ENCODE measurements at regions not wholly inside any gene's neighbourhood (a gene's known extent, or its start where the extent isn't known, plus 50 kb on each side); places are given as distances from the start of the nearest gene placed in this dataset.

- H3K14ac ChIP-seq (replicated peaks; ENCODE audit: low read depth, low read length): no peak overlapping the region
- intact Hi-C loops (cut with micrococcal nuclease): no loop called here
- TF ChIP-seq MAZ (IDR thresholded peaks at IDR 0.05; ENCODE audit: borderline replicate concordance, low read depth, low read length): no peak
- no peak for TF ChIP-seq ELK1 (IDR thresholded peaks at IDR 0.05; ENCODE audit: borderline replicate concordance, low read depth, low read length)
- TF ChIP-seq MXI1 (IDR thresholded peaks at IDR 0.05; ENCODE audit: borderline replicate concordance, low read depth, low read length): no peak
- TF ChIP-seq USF2 (IDR thresholded peaks at IDR 0.05; ENCODE audit: low read depth, low read length): no peak
- no peak for TF ChIP-seq RAD21 (IDR thresholded peaks at IDR 0.05; ENCODE audit: low read length)
- no peak for TF ChIP-seq POLR2A (IDR thresholded peaks at IDR 0.05; ENCODE audit: low read depth, low read length)
- TF ChIP-seq RFX5 (IDR thresholded peaks at IDR 0.05; ENCODE audit: low read depth, low read length): no peak
- no peak for TF ChIP-seq NFE2L2 (IDR thresholded peaks at IDR 0.05; ENCODE audit: low read depth, low read length)
- no peak for TF ChIP-seq BHLHE40 (IDR thresholded peaks at IDR 0.05; ENCODE audit: low read depth, low read length)
- TF ChIP-seq CEBPB (IDR thresholded peaks at IDR 0.05; ENCODE audit: low read depth, low read length): no peak
- no peak for TF ChIP-seq SMC3 (IDR thresholded peaks at IDR 0.05; ENCODE audit: low read depth, low read length)
- TF ChIP-seq CTCF (conservative IDR thresholded peaks at IDR 0.05; ENCODE audit: low read depth, low read length): no peak
- TF ChIP-seq FOS (IDR thresholded peaks at IDR 0.05; ENCODE audit: low read depth, low read length): no peak
- no peak overlapping the region for H3K27ac ChIP-seq (ENCODE audit: insufficient read depth, low read length)
- no peaks in the 10 kb centered on the region for H3K36me3 ChIP-seq (ENCODE audit: control insufficient read depth, insufficient read depth, low read length)
- H4K5ac ChIP-seq (ENCODE audit: low read depth, low read length): no peak overlapping the region
- H3K4me1 ChIP-seq (ENCODE audit: control insufficient read depth, insufficient read depth, low read length): no peaks in the 10 kb centered on the region
- no peak overlapping the region for H3K4me2 ChIP-seq (ENCODE audit: low read depth, low read length)
- peaks cover 7% of the 10 kb centered on the region for H3K9me3 ChIP-seq (ENCODE audit: control insufficient read depth, insufficient read depth, low read length)
- H3K56ac ChIP-seq (ENCODE audit: extremely low read depth, insufficient read depth, low read length): no peak overlapping the region
- 20% methylated on average over 4 of the region's 12 CpGs; no CpG with 5 or more reads in 1 of the 2 experiments for WGBS, 2 experiments (ENCODE audit: extremely low coverage in 2 of 2, insufficient read length in 1 of 2)
- ATAC-seq (ENCODE audit: low read depth) (no peak), DNase-seq (no peak)
- H2BK120ac ChIP-seq (ENCODE audit: low read depth, low read length): no peak overlapping the region
- in situ Hi-C loops (cut with MboI; ENCODE audit: low sequenced_read_pairs): no loop called here
- ChIA-PET CTCF (no interaction called here), POLR2A (ENCODE audit: unreplicated experiment) (no interaction called here)
- no peak overlapping the region for H3K4me3 ChIP-seq (ENCODE audit: insufficient read depth, low read depth, low read length)
- no peak overlapping the region for H2AK9ac ChIP-seq (replicated peaks; ENCODE audit: low read depth, low read length, poor library complexity)
- BruUV-seq (replicated peaks): no TSS peak
- H2AK5ac ChIP-seq (ENCODE audit: low read depth, low read length): no peak overlapping the region
- H3K79me1 ChIP-seq (ENCODE audit: low read depth in 1 of 2, low read length in 2 of 2): no peaks in the 10 kb centered on the region
- no peak overlapping the region for H3K4ac ChIP-seq (ENCODE audit: low read depth, low read length)
- H4K91ac ChIP-seq (ENCODE audit: insufficient read depth, low read depth, low read length): no peak overlapping the region
- H3K18ac ChIP-seq (ENCODE audit: low read depth, low read length): no peak overlapping the region
- dilution Hi-C loops (cut with HindIII; ENCODE audit: low sequenced_read_pairs, unreplicated experiment): no loop called here
- no peak overlapping the region for H2BK20ac ChIP-seq (ENCODE audit: low read depth, low read length)
- no peak overlapping the region for H2BK5ac ChIP-seq (ENCODE audit: low read depth, low read length, poor library complexity, severe bottlenecking)
- no peaks in the 10 kb centered on the region for H4K20me1 ChIP-seq (ENCODE audit: insufficient read depth, low read length)
- no peak overlapping the region for H4K8ac ChIP-seq (ENCODE audit: low read depth in 2 of 2, low read length in 2 of 2)
- no peak overlapping the region for H2AFZ ChIP-seq (replicated peaks; ENCODE audit: low read length, poor library complexity)
- no peak overlapping the region for H2BK15ac ChIP-seq (ENCODE audit: low read depth, low read length)
- no peaks in the 10 kb centered on the region for H3K9me1 ChIP-seq (ENCODE audit: insufficient read depth, low read length)
- no peak overlapping the region for H3K23ac ChIP-seq (ENCODE audit: low read depth, low read length)
- no peaks in the 10 kb centered on the region for H3K27me3 ChIP-seq (ENCODE audit: control insufficient read depth, insufficient read depth, low read length)
- no peak overlapping the region for H3K9ac ChIP-seq (ENCODE audit: low read depth, low read length)
Measured at GRCh38 chr5:155564541-155564940, 551.0 kb downstream of the KIF4B start.
